ENCODE measurements at regions not wholly inside any gene's neighbourhood (a gene's known extent, or its start where the extent isn't known, plus 50 kb on each side); places are given as distances from the start of the nearest gene placed in this dataset.

- no peak for TF ChIP-seq CTCF (IDR thresholded peaks at IDR 0.05)
Measured at GRCh38 chr3:84439476-84439875, 519.3 kb upstream of the CADM2 start.

GRCh38 chr3:84440291-84440690, 518.5 kb upstream of the CADM2 start:
- no peak for TF ChIP-seq CTCF (IDR thresholded peaks at IDR 0.05)

GRCh38 chr3:84442533-84442932, 516.3 kb upstream of the CADM2 start:
- no peak for TF ChIP-seq CTCF (IDR thresholded peaks at IDR 0.05)

GRCh38 chr3:84444726-84445521, 513.9 kb upstream of the CADM2 start:
- no peak for TF ChIP-seq CTCF (IDR thresholded peaks at IDR 0.05)

GRCh38 chr3:84487296-84487695, 471.5 kb upstream of the CADM2 start:
- no peak for TF ChIP-seq CTCF (IDR thresholded peaks at IDR 0.05)

- no peak for TF ChIP-seq CTCF (IDR thresholded peaks at IDR 0.05)
Measured at GRCh38 chr3:84504761-84505160, 454.0 kb upstream of the CADM2 start.

- TF ChIP-seq CTCF (IDR thresholded peaks at IDR 0.05): no peak
Measured at GRCh38 chr3:84510007-84510406, 448.8 kb upstream of the CADM2 start.

GRCh38 chr3:84522893-84523292, 435.9 kb upstream of the CADM2 start:
- no peak for TF ChIP-seq CTCF (IDR thresholded peaks at IDR 0.05)

Data from LNCAP (cell line).